H9 (cell line): ENCODE measurements at regions not wholly inside any gene's neighbourhood (a gene's known extent, or its start where the extent isn't known, plus 50 kb on each side); places are given as distances from the start of the nearest gene placed in this dataset.

Experiments used
- DNase-seq: peaks from one replicate; pipeline ENCODE4 v3.0.0-alpha.2; 2017
- H2AFZ ChIP-seq: one replicate; pipeline ENCODE4 v1.6.1; 2013; ENCODE audit warnings: mild to moderate bottlenecking, low read length, control low read depth, moderate library complexity
- H2AK5ac ChIP-seq: 2 replicates; pipeline ENCODE4 v1.6.1; 2013; ENCODE audit warnings: low read length, control low read depth, mixed read lengths; ENCODE audit not compliant: insufficient read length
- H2BK120ac ChIP-seq: one replicate; pipeline ENCODE4 v1.6.1; 2013; ENCODE audit warnings: low read depth, mild to moderate bottlenecking, low read length, control low read depth, inconsistent platforms; ENCODE audit not compliant: poor library complexity, severe bottlenecking
- H2BK12ac ChIP-seq: 2 replicates; pipeline ENCODE4 v1.6.1; 2013; ENCODE audit warnings: low read length, control low read depth, mixed read lengths, low read depth; ENCODE audit not compliant: insufficient read length
- H2BK15ac ChIP-seq: 2 replicates; pipeline ENCODE4 v1.6.1; 2013; ENCODE audit warnings: low read depth, low read length, control low read depth
- H2BK20ac ChIP-seq: one replicate; pipeline ENCODE4 v1.6.1; 2013; ENCODE audit warnings: low read depth, mild to moderate bottlenecking, low read length, control low read depth, inconsistent platforms; ENCODE audit not compliant: poor library complexity, severe bottlenecking
- H2BK5ac ChIP-seq: 2 replicates; pipeline ENCODE4 v1.6.1; 2013; ENCODE audit warnings: low read length, control low read depth, mixed read lengths; ENCODE audit not compliant: insufficient read length
- H3K14ac ChIP-seq: 2 replicates; pipeline ENCODE4 v1.6.1; 2013; ENCODE audit warnings: low read length, control low read depth; ENCODE audit not compliant: insufficient read depth
- H3K18ac ChIP-seq: 2 replicates; pipeline ENCODE4 v1.6.1; 2013; ENCODE audit warnings: low read depth, mild to moderate bottlenecking, mixed read lengths, low read length, control low read depth; ENCODE audit not compliant: insufficient read length
- H3K23ac ChIP-seq: 2 replicates; pipeline ENCODE4 v1.6.1; 2013; ENCODE audit warnings: low read length, control low read depth, mixed read lengths, low read depth; ENCODE audit not compliant: insufficient read length
- H3K23me2 ChIP-seq: 2 replicates; pipeline ENCODE4 v1.6.1; 2013; ENCODE audit warnings: low read depth, mild to moderate bottlenecking, mixed read lengths, low read length, control low read depth; ENCODE audit not compliant: insufficient read length, poor library complexity, severe bottlenecking
- H3K27ac ChIP-seq: 2 replicates; pipeline ENCODE4 v1.5.1; 2013; ENCODE audit warnings: low read length, control low read depth, mixed read lengths, low read depth; ENCODE audit not compliant: insufficient read length
- H3K27me3 ChIP-seq: 2 replicates; pipeline ENCODE4 v1.6.1; 2013; ENCODE audit warnings: low read length, control low read depth, inconsistent platforms; ENCODE audit not compliant: insufficient read depth
- H3K4ac ChIP-seq: 2 replicates; pipeline ENCODE4 v1.6.1; 2013; ENCODE audit warnings: low read depth, mild to moderate bottlenecking, control low read depth, inconsistent platforms, low read length, moderate library complexity
- H3K4me1 ChIP-seq: 2 replicates; pipeline ENCODE4 v1.6.1; 2013; ENCODE audit warnings: low read length, control low read depth, inconsistent platforms; ENCODE audit not compliant: insufficient read depth
- H3K4me2 ChIP-seq: 2 replicates; pipeline ENCODE4 v1.6.1; 2013; ENCODE audit warnings: low read length, control low read depth, mixed read lengths; ENCODE audit not compliant: insufficient read length, insufficient read depth
- H3K56ac ChIP-seq: 2 replicates; pipeline ENCODE4 v1.6.1; 2013; ENCODE audit warnings: low read depth, mild to moderate bottlenecking, mixed read lengths, low read length, control low read depth; ENCODE audit not compliant: insufficient read length
- H3K79me1 ChIP-seq: 2 replicates; pipeline ENCODE4 v1.6.1; 2013; ENCODE audit warnings: low read depth, mild to moderate bottlenecking, moderate library complexity, low read length, control low read depth, inconsistent platforms; ENCODE audit not compliant: insufficient read depth, poor library complexity, severe bottlenecking
- H3K79me2 ChIP-seq: 2 replicates; pipeline ENCODE4 v1.6.1; 2013; ENCODE audit warnings: low read length, control low read depth, inconsistent platforms; ENCODE audit not compliant: insufficient read depth
- H3K9ac ChIP-seq: 2 replicates; pipeline ENCODE4 v1.6.1; 2013; ENCODE audit warnings: low read length, control low read depth, mixed read lengths; ENCODE audit not compliant: insufficient read length; ENCODE audit errors: extremely low read depth
- H3K9me3 ChIP-seq: one replicate; pipeline ENCODE4 v1.6.1; 2013; ENCODE audit warnings: low read depth, low read length, inconsistent platforms; ENCODE audit not compliant: control insufficient read depth
- H3T11ph ChIP-seq: one replicate; pipeline ENCODE4 v1.6.1; 2013; ENCODE audit warnings: mild to moderate bottlenecking, low read length, control low read depth, inconsistent platforms
- H4K20me1 ChIP-seq: one replicate; pipeline ENCODE4 v1.6.1; 2013; ENCODE audit not compliant: control insufficient read depth, insufficient read length, insufficient read depth
- H4K5ac ChIP-seq: 2 replicates; pipeline ENCODE4 v1.6.1; 2013; ENCODE audit warnings: low read depth, mild to moderate bottlenecking, mixed read lengths, low read length, control low read depth; ENCODE audit not compliant: insufficient read length
- H4K8ac ChIP-seq: replicated peaks from 2 replicates; pipeline ENCODE4 v1.6.1; 2013; ENCODE audit warnings: low read length, control low read depth, mixed read lengths, low read depth; ENCODE audit not compliant: insufficient read length
- H4K91ac ChIP-seq: 2 replicates; pipeline ENCODE4 v1.6.1; 2013; ENCODE audit warnings: low read depth, mild to moderate bottlenecking, moderate library complexity, mixed read lengths, low read length, control low read depth; ENCODE audit not compliant: insufficient read length
- H3K27ac Mint-ChIP-seq, 3 experiments: 2 replicates in 2 of 3; 3 replicates in 1 of 3; pipeline ENCODE4 v1.8.0; 2020 to 2021; ENCODE audit warnings: mixed read lengths in 3 of 3, mild to moderate bottlenecking in 1 of 3, moderate library complexity in 1 of 3
- H3K27me3 Mint-ChIP-seq: 2 replicates; pipeline ENCODE4 v1.8.0; 2021; ENCODE audit warnings: low read depth, mild to moderate bottlenecking, moderate library complexity, mixed read lengths
- H3K36me3 Mint-ChIP-seq, 3 experiments: 2 replicates in 2 of 3; 3 replicates in 1 of 3; pipeline ENCODE4 v1.8.0; 2020 to 2021; ENCODE audit warnings: low read depth in 3 of 3, mixed read lengths in 3 of 3; ENCODE audit not compliant: insufficient read depth in 1 of 3
- H3K4me1 Mint-ChIP-seq, 2 experiments: 2 replicates each; pipeline ENCODE4 v1.8.0; 2020; ENCODE audit warnings: mixed read lengths in 2 of 2
- H3K4me3 Mint-ChIP-seq, 2 experiments: 2 replicates in 1 of 2; 3 replicates in 1 of 2; pipeline ENCODE4 v1.8.0; 2020 to 2021; ENCODE audit warnings: mild to moderate bottlenecking in 2 of 2, mixed read lengths in 2 of 2, moderate library complexity in 1 of 2
- H3K9me3 Mint-ChIP-seq, 2 experiments: 2 replicates in 1 of 2; 3 replicates in 1 of 2; pipeline ENCODE4 v1.8.0; 2020; ENCODE audit warnings: mild to moderate bottlenecking in 2 of 2, mixed read lengths in 2 of 2, moderate library complexity in 1 of 2
- CTCF ChIP-seq: fragments of 200-600 bp; sonication (generic); conservative IDR thresholded peaks from 3 replicates; pipeline ENCODE4 v1.8.0; 2021; ENCODE audit warnings: antibody characterized with exemption, mild to moderate bottlenecking
- WGBS: extraction: QIAGEN DNeasy Blood & Tissue Kit; methylation state at CpG from one replicate; pipeline ENCODE4 v1.1.7; 2013; ENCODE audit warnings: missing lambda C conversion rate, low lambda C conversion rate, mixed read lengths; ENCODE audit not compliant: insufficient read length; ENCODE audit errors: extremely low coverage; 5-methylcytosine and 5-hydroxymethylcytosine counted together

- H3K4me2 ChIP-seq, result no peak overlapping the region
- Mint-ChIP-seq H3K4me3 (no peak overlapping the region), H3K36me3 (peaks cover 0 to 4% (median 0%) of the 10 kb centered on the region in 3 experiments; a peak in 1 of 7 replicates), H3K4me1 (peaks cover 6 to 11% of the 10 kb centered on the region in 2 experiments; a peak in 3 of 4 replicates), H3K27ac (peak overlapping the region in 1 of 3 experiments; percentile 26; a peak in 1 of 7 replicates), H3K9me3 (peaks cover 4 to 13% of the 10 kb centered on the region in 2 experiments; a peak in 3 of 5 replicates), H3K27me3 (no peaks in the 10 kb centered on the region; the same call in 1 of the 2 replicates)
- H3K9ac ChIP-seq, result no peak overlapping the region
- no peak overlapping the region for H3K23ac ChIP-seq
- H3K23me2 ChIP-seq, result no peaks in the 10 kb centered on the region
- no peak overlapping the region for H3K56ac ChIP-seq
- no peak overlapping the region for H2AFZ ChIP-seq
- no peaks in the 10 kb centered on the region for H3K79me2 ChIP-seq
- H3K4ac ChIP-seq, result no peak overlapping the region
- H2BK12ac ChIP-seq, result no peak overlapping the region
- no peak overlapping the region for H3T11ph ChIP-seq
- H3K27me3 ChIP-seq, result no peaks in the 10 kb centered on the region
- no peak overlapping the region for H3K18ac ChIP-seq
- no CpG with 5 or more reads among the region's 2 CpGs for WGBS
- H2BK20ac ChIP-seq, result no peak overlapping the region
- no peak overlapping the region for H2BK120ac ChIP-seq
- no peak overlapping the region for H2BK15ac ChIP-seq
- no peaks in the 10 kb centered on the region for H3K9me3 ChIP-seq
- no peak overlapping the region for H4K8ac ChIP-seq
- TF ChIP-seq CTCF, result no peak
- no peak overlapping the region for H2BK5ac ChIP-seq
- H4K20me1 ChIP-seq, result no peaks in the 10 kb centered on the region
- H4K5ac ChIP-seq, result no peak overlapping the region
- no peaks in the 10 kb centered on the region for H3K4me1 ChIP-seq
- no peak overlapping the region for H2AK5ac ChIP-seq
- DNase-seq, result no peak
- no peak overlapping the region for H3K14ac ChIP-seq
- no peak overlapping the region for H3K27ac ChIP-seq
- H4K91ac ChIP-seq, result no peak overlapping the region
- no peaks in the 10 kb centered on the region for H3K79me1 ChIP-seq
These were observed 58.8 kb upstream of the TANK start for GRCh38 chr2:161101406-161101805.
